HEK293 (cell line): ENCODE measurements at regions not wholly inside any gene's neighbourhood (a gene's known extent, or its start where the extent isn't known, plus 50 kb on each side); places are given as distances from the start of the nearest gene placed in this dataset.

Source experiments
- CTCF ChIA-PET: fragments of 350-600 bp; formaldehyde crosslinking; extraction: SDS; loops from one replicate; lab custom pipeline; 2021; ENCODE audit warnings: antibody characterized with exemption; lab: Yijun Ruan, JAX
- POLR2A ChIA-PET: fragments of 300-600 bp; formaldehyde crosslinking; extraction: SDS; loops from one replicate; lab custom pipeline; 2020; ENCODE audit warnings: antibody characterized with exemption, inconsistent platforms; lab: Yijun Ruan, JAX
- H3K27ac ChIP-seq: fragments of 200-500 bp; sonication (Bioruptor generic); 2 replicates; pipeline ENCODE4 v1.5.1; 2014; ENCODE audit warnings: low read depth, low read length, control low read depth, inconsistent platforms; ENCODE audit errors: extremely low read depth
- H3K36me3 ChIP-seq, 2 experiments: fragments of 200-500 bp in 1 of 2; sonication (Bioruptor generic) in 1 of 2; 1 replicate in 1 of 2; 2 replicates in 1 of 2; pipeline ENCODE4 v1.5.1; 2014 to 2017; ENCODE audit warnings: inconsistent platforms in 2 of 2, low read length in 2 of 2; ENCODE audit not compliant: control insufficient read depth in 2 of 2, insufficient read depth in 1 of 2
- H3K4me1 ChIP-seq: fragments of 200-500 bp; sonication (Bioruptor generic); 2 replicates; pipeline ENCODE4 v1.5.1; 2014; ENCODE audit warnings: mild to moderate bottlenecking, low read length, inconsistent platforms; ENCODE audit not compliant: control insufficient read depth, insufficient read depth
- H3K4me3 ChIP-seq: 2 replicates; pipeline ENCODE4 v1.5.1; 2011; ENCODE audit warnings: low read depth, mild to moderate bottlenecking, control low read depth, low read length, moderate library complexity
- H3K9me3 ChIP-seq: fragments of 200-500 bp; sonication (Bioruptor generic); 2 replicates; pipeline ENCODE4 v1.5.1; 2014; ENCODE audit warnings: low read depth, low read length, inconsistent platforms; ENCODE audit not compliant: control insufficient read depth, insufficient read depth
- GLI2 ChIP-seq: fragments of 450-650 bp; formaldehyde crosslinking; IDR thresholded peaks from 2 replicates; pipeline ENCODE4; 2017; ENCODE audit warnings: missing biosample characterization, missing genetic modification characterization, low read depth, borderline replicate concordance
- IKZF3 ChIP-seq: fragments of 450-650 bp; IDR thresholded peaks from 2 replicates; pipeline ENCODE4 v1.5.0; 2018; ENCODE audit warnings: missing biosample characterization, mild to moderate bottlenecking, missing genetic modification characterization, moderate library complexity
- KLF10 ChIP-seq: fragments of 450-650 bp; IDR thresholded peaks from 2 replicates; pipeline ENCODE4 v1.5.1; 2018; ENCODE audit warnings: missing biosample characterization, mild to moderate bottlenecking, missing genetic modification characterization
- MZF1 ChIP-seq: fragments of 450-650 bp; formaldehyde crosslinking; IDR thresholded peaks from 2 replicates; pipeline ENCODE4 v1.5.1; 2017; ENCODE audit warnings: missing biosample characterization, missing genetic modification characterization, borderline replicate concordance
- PBX3 ChIP-seq: sonication (generic); formaldehyde crosslinking; IDR thresholded peaks from 2 replicates; pipeline ENCODE4 v1.8.1; 2022; ENCODE audit warnings: mild to moderate bottlenecking, moderate library complexity, missing genetic modification reagents
- PRDM2 ChIP-seq: fragments of 450-650 bp; formaldehyde crosslinking; IDR thresholded peaks from 2 replicates; pipeline ENCODE4 v1.5.1; 2016; ENCODE audit warnings: missing biosample characterization, missing genetic modification characterization, borderline replicate concordance
- SALL2 ChIP-seq: fragments of 450-650 bp; formaldehyde crosslinking; IDR thresholded peaks from 2 replicates; pipeline ENCODE4 v1.5.0; 2017; ENCODE audit warnings: missing biosample characterization, mild to moderate bottlenecking, missing genetic modification characterization, borderline replicate concordance
- SCRT2 ChIP-seq: fragments of 450-650 bp; formaldehyde crosslinking; IDR thresholded peaks from 2 replicates; pipeline ENCODE4 v1.5.1; 2016; ENCODE audit warnings: missing biosample characterization, missing genetic modification characterization
- TSHZ1 ChIP-seq: fragments of 450-650 bp; formaldehyde crosslinking; IDR thresholded peaks from 2 replicates; pipeline ENCODE4 v1.5.1; 2016; ENCODE audit warnings: missing biosample characterization, missing genetic modification characterization, borderline replicate concordance
- YY1 ChIP-seq: fragments of 450-650 bp; formaldehyde crosslinking; IDR thresholded peaks from 2 replicates; pipeline ENCODE4 v1.5.1; 2018; ENCODE audit warnings: missing biosample characterization, missing genetic modification characterization
- ZBTB21 ChIP-seq: fragments of 450-650 bp; formaldehyde crosslinking; IDR thresholded peaks from 2 replicates; pipeline ENCODE4 v1.5.1; 2017; ENCODE audit warnings: missing biosample characterization, missing genetic modification characterization
- ZBTB48 ChIP-seq: fragments of 450-650 bp; formaldehyde crosslinking; IDR thresholded peaks from 2 replicates; pipeline ENCODE4 v1.5.1; 2016; ENCODE audit warnings: missing biosample characterization, missing genetic modification characterization
- ZIC2 ChIP-seq: fragments of 450-650 bp; formaldehyde crosslinking; IDR thresholded peaks from 2 replicates; pipeline ENCODE4 v1.5.1; 2016; ENCODE audit warnings: missing biosample characterization, missing genetic modification characterization
- ZNF18 ChIP-seq: fragments of 450-650 bp; formaldehyde crosslinking; IDR thresholded peaks from 2 replicates; pipeline ENCODE4 v1.5.1; 2016; ENCODE audit warnings: missing biosample characterization, missing genetic modification characterization
- ZNF184 ChIP-seq: fragments of 450-650 bp; IDR thresholded peaks from 2 replicates; pipeline ENCODE4 v1.5.1; 2018; ENCODE audit warnings: missing biosample characterization, mild to moderate bottlenecking, missing genetic modification characterization
- ZNF449 ChIP-seq: fragments of 450-650 bp; formaldehyde crosslinking; IDR thresholded peaks from 2 replicates; pipeline ENCODE4 v1.5.1; 2017; ENCODE audit warnings: missing biosample characterization, mild to moderate bottlenecking, missing genetic modification characterization, moderate library complexity
- ZNF530 ChIP-seq: fragments of 450-650 bp; formaldehyde crosslinking; IDR thresholded peaks from 2 replicates; pipeline ENCODE4 v1.5.1; 2016; ENCODE audit warnings: low read depth, missing biosample characterization, missing genetic modification characterization
- ZNF558 ChIP-seq: fragments of 450-650 bp; formaldehyde crosslinking; IDR thresholded peaks from 2 replicates; pipeline ENCODE4 v1.5.1; 2016; ENCODE audit warnings: missing biosample characterization, missing genetic modification characterization
- ZNF664 ChIP-seq: fragments of 450-650 bp; formaldehyde crosslinking; IDR thresholded peaks from 2 replicates; pipeline ENCODE4 v1.5.1; 2016; ENCODE audit warnings: missing biosample characterization, missing genetic modification characterization
- ZNF707 ChIP-seq: fragments of 450-650 bp; formaldehyde crosslinking; IDR thresholded peaks from 2 replicates; pipeline ENCODE4 v1.5.1; 2016; ENCODE audit warnings: missing biosample characterization, missing genetic modification characterization
- ZNF768 ChIP-seq: fragments of 450-650 bp; formaldehyde crosslinking; IDR thresholded peaks from 2 replicates; pipeline ENCODE4 v1.5.1; 2018; ENCODE audit warnings: missing biosample characterization, mild to moderate bottlenecking, missing genetic modification characterization
- ZNF837 ChIP-seq: fragments of 450-650 bp; formaldehyde crosslinking; IDR thresholded peaks from 2 replicates; pipeline ENCODE4 v1.5.1; 2016; ENCODE audit warnings: missing biosample characterization, missing genetic modification characterization

GRCh38 chr6:131353876-131354275 is 218.6 kb downstream of the AKAP7 start (continued):
- TF ChIP-seq KLF10 (tag by site-specific recombination) (no peak), ZBTB48 (tag by site-specific recombination) (no peak), ZNF184 (tag by site-specific recombination) (no peak), ZNF530 (tag by site-specific recombination) (no peak), MZF1 (no peak)

GRCh38 chr6:131354356-131354755 is 218.7 kb upstream of the ARG1 start:
- CTCF ChIA-PET, result no interaction called here
- POLR2A ChIA-PET, result no interaction called here
- no peak overlapping the region for H3K4me3 ChIP-seq
- no peaks in the 10 kb centered on the region for H3K9me3 ChIP-seq
- no peak overlapping the region for H3K27ac ChIP-seq
- no peaks in the 10 kb centered on the region for H3K4me1 ChIP-seq
- H3K36me3 ChIP-seq, result no peaks in the 10 kb centered on the region
- TF ChIP-seq SALL2, result no peak
- TF ChIP-seq ZNF768 (tag by site-specific recombination), result no peak
- no peak for TF ChIP-seq GLI2 (tag by site-specific recombination)
- no peak for TF ChIP-seq ZIC2 (tag by site-specific recombination)
- no peak for TF ChIP-seq ZNF18 (tag by site-specific recombination)
- TF ChIP-seq ZBTB21, result no peak
- TF ChIP-seq ZNF664, result no peak
- TF ChIP-seq IKZF3 (tag by site-specific recombination), result no peak
- no peak for TF ChIP-seq YY1
- no peak for TF ChIP-seq PRDM2 (tag by site-specific recombination)
- TF ChIP-seq ZNF449 (tag by site-specific recombination), result no peak
- no peak for TF ChIP-seq ZNF558 (tag by site-specific recombination)

GRCh38 chr6:131356161-131356560 is 216.9 kb upstream of the ARG1 start:
- CTCF ChIA-PET, result no interaction called here
- no peaks in the 10 kb centered on the region for H3K36me3 ChIP-seq
- no peaks in the 10 kb centered on the region for H3K4me1 ChIP-seq
- no peaks in the 10 kb centered on the region for H3K9me3 ChIP-seq
- no peak overlapping the region for H3K4me3 ChIP-seq
- no peak overlapping the region for H3K27ac ChIP-seq
- POLR2A ChIA-PET, result no interaction called here
- TF ChIP-seq ZNF707 (tag by site-specific recombination) (no peak), ZNF837 (tag by site-specific recombination) (no peak), SCRT2 (tag by site-specific recombination) (no peak), ZNF530 (tag by site-specific recombination) (no peak), TSHZ1 (tag by site-specific recombination) (no peak), PBX3 (CRISPR knock-in tag) (no peak)
